ENCODE measurements at regions not wholly inside any gene's neighbourhood (a gene's known extent, or its start where the extent isn't known, plus 50 kb on each side); places are given as distances from the start of the nearest gene placed in this dataset.

DNA sequence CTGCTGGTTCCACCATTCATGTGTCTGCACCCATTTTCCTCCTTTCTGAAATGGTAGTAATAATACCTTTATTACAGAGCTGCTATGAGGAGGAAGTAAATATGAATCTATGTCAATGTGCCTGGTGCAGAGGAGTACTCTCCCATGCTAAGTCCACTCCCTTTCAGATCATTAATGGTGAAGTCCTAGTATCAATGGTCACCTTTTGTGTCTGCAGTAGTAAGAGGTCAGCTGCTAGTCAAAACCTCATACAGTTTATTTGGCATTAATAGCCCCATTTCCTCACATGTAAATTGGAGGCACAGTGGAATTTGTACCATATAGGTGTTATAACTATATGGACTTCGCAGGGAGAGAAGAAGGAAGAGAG is 581.0 kb downstream of the REEP3 start:
- TF ChIP-seq, protein P1, sequence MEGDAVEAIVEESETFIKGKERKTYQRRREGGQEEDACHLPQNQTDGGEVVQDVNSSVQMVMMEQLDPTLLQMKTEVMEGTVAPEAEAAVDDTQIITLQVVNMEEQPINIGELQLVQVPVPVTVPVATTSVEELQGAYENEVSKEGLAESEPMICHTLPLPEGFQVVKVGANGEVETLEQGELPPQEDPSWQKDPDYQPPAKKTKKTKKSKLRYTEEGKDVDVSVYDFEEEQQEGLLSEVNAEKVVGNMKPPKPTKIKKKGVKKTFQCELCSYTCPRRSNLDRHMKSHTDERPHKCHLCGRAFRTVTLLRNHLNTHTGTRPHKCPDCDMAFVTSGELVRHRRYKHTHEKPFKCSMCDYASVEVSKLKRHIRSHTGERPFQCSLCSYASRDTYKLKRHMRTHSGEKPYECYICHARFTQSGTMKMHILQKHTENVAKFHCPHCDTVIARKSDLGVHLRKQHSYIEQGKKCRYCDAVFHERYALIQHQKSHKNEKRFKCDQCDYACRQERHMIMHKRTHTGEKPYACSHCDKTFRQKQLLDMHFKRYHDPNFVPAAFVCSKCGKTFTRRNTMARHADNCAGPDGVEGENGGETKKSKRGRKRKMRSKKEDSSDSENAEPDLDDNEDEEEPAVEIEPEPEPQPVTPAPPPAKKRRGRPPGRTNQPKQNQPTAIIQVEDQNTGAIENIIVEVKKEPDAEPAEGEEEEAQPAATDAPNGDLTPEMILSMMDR (IDR thresholded peaks at IDR 0.05): no peak
- no peak for TF ChIP-seq POLR2A (IDR thresholded peaks at IDR 0.05)

All from esophagus squamous epithelium (tissue), 4 donors.